GM23338 (cell line): ENCODE measurements at regions not wholly inside any gene's neighbourhood (a gene's known extent, or its start where the extent isn't known, plus 50 kb on each side); places are given as distances from the start of the nearest gene placed in this dataset.

Experiments used
- POLR2AphosphoS5 ChIP-seq: IDR thresholded peaks from 2 replicates; pipeline ENCODE4 v1.6.1; 2016; ENCODE audit warnings: antibody characterized with exemption, low read depth
- ZNF114 ChIP-seq: fragments of 250-450 bp; sonication (Bioruptor Pico); IDR thresholded peaks from 2 replicates; pipeline ENCODE4 v1.5.0; 2020; ENCODE audit warnings: mild to moderate bottlenecking, moderate library complexity
- TF ChIP-seq, protein P1 (sequence below), 2 experiments: fragments of 200-600 bp in 1 of 2; sonication (generic) in 1 of 2; conservative IDR thresholded peaks; 2 replicates each; pipeline versions ENCODE4 v1.5.1 to v1.6.1; 2016 to 2017; ENCODE audit warnings: antibody characterized with exemption in 2 of 2, low read depth in 2 of 2, mild to moderate bottlenecking in 2 of 2, moderate library complexity in 1 of 2

- TF ChIP-seq, protein P1, sequence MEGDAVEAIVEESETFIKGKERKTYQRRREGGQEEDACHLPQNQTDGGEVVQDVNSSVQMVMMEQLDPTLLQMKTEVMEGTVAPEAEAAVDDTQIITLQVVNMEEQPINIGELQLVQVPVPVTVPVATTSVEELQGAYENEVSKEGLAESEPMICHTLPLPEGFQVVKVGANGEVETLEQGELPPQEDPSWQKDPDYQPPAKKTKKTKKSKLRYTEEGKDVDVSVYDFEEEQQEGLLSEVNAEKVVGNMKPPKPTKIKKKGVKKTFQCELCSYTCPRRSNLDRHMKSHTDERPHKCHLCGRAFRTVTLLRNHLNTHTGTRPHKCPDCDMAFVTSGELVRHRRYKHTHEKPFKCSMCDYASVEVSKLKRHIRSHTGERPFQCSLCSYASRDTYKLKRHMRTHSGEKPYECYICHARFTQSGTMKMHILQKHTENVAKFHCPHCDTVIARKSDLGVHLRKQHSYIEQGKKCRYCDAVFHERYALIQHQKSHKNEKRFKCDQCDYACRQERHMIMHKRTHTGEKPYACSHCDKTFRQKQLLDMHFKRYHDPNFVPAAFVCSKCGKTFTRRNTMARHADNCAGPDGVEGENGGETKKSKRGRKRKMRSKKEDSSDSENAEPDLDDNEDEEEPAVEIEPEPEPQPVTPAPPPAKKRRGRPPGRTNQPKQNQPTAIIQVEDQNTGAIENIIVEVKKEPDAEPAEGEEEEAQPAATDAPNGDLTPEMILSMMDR (conservative IDR thresholded peaks at IDR 0.05; ENCODE audit: low read depth in 2 of 2): no peak
- no peak for TF ChIP-seq ZNF114 (CRISPR knock-in tag)
- TF ChIP-seq POLR2AphosphoS5: no peak
Observed at GRCh38 chr1:57712846-57713245, 289.0 kb upstream of the DAB1 start.
